Lower leg skin (tissue), 3 donors: ENCODE measurements at regions not wholly inside any gene's neighbourhood (a gene's known extent, or its start where the extent isn't known, plus 50 kb on each side); places are given as distances from the start of the nearest gene placed in this dataset.

Experiments
- POLR2A ChIP-seq, 2 donors: fragments of 450-650 bp; IDR thresholded peaks; one replicate each; pipeline ENCODE4 v1.6.1; 2016 to 2017; ENCODE audit warnings: antibody characterized with exemption in 2 of 2, mild to moderate bottlenecking in 1 of 2, moderate library complexity in 1 of 2
- TF ChIP-seq, protein P1 (sequence below), 3 donors: fragments of 450-650 bp; IDR thresholded peaks; one replicate each; pipeline ENCODE4 v1.5.1; 2016; ENCODE audit warnings: antibody characterized with exemption in 3 of 3, mild to moderate bottlenecking in 3 of 3, moderate library complexity in 2 of 3

DNA sequence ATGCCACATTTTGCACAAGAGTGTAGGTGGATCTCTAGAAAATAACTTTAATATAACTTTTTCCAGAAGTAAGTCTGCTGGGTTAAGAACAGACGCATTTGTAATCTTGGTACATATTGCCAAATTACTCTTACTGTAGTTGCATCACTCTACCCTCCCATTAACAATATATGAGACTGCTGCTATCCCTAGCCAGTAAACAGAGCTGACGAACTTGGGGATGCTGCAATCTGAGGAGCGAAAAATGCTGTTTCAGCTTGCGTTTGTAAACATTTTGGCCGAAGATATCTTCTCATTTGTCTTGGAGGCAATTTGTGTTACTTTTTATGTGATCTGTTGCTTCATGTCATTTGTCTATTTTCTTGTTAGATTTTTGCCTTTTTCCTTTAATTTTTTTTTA lies 1482.8 kb downstream of the OLFM4 start:
- TF ChIP-seq POLR2A (IDR thresholded peaks at IDR 0.05), result no peak
- TF ChIP-seq, protein P1, sequence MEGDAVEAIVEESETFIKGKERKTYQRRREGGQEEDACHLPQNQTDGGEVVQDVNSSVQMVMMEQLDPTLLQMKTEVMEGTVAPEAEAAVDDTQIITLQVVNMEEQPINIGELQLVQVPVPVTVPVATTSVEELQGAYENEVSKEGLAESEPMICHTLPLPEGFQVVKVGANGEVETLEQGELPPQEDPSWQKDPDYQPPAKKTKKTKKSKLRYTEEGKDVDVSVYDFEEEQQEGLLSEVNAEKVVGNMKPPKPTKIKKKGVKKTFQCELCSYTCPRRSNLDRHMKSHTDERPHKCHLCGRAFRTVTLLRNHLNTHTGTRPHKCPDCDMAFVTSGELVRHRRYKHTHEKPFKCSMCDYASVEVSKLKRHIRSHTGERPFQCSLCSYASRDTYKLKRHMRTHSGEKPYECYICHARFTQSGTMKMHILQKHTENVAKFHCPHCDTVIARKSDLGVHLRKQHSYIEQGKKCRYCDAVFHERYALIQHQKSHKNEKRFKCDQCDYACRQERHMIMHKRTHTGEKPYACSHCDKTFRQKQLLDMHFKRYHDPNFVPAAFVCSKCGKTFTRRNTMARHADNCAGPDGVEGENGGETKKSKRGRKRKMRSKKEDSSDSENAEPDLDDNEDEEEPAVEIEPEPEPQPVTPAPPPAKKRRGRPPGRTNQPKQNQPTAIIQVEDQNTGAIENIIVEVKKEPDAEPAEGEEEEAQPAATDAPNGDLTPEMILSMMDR (IDR thresholded peaks at IDR 0.05), result no peak
